Gastrocnemius medialis (tissue), 4 donors: ENCODE measurements at regions not wholly inside any gene's neighbourhood (a gene's known extent, or its start where the extent isn't known, plus 50 kb on each side); places are given as distances from the start of the nearest gene placed in this dataset.

Source experiments
- ATAC-seq, 2 donors: fragments of 150-250 bp; one replicate each; pipeline ENCODE4 v1.9.1; 2016
- DNase-seq, 2 donors: peaks; one replicate each; pipeline ENCODE4 v3.0.0-alpha.2; 2019
- H3K27ac ChIP-seq, 4 donors: fragments of 200-600 bp; sonication (generic); 1 replicate in 1 of 4; 2 replicates in 3 of 4; pipeline ENCODE4 v1.5.1; 2016 to 2018; ENCODE audit warnings: mild to moderate bottlenecking in 2 of 4, moderate library complexity in 1 of 4
- H3K27me3 ChIP-seq, 3 donors: fragments of 200-600 bp; sonication (generic) in 2 of 3; 1 replicate in 1 of 3; 2 replicates in 2 of 3; pipeline versions ENCODE4 v1.5.1 to v1.6.0; 2016 to 2019; ENCODE audit warnings: mild to moderate bottlenecking in 1 of 3, moderate library complexity in 1 of 3
- H3K36me3 ChIP-seq, 2 donors: fragments of 200-600 bp; sonication (generic) in 1 of 2; one replicate each; pipeline ENCODE4 v1.5.1; 2017 to 2018
- H3K4me1 ChIP-seq, 2 donors: fragments of 200-600 bp; sonication (generic) in 1 of 2; one replicate each; pipeline ENCODE4 v1.5.1; 2016 to 2017; ENCODE audit warnings: mild to moderate bottlenecking in 2 of 2
- H3K4me3 ChIP-seq, 4 donors: fragments of 200-600 bp; sonication (generic) in 3 of 4; 1 replicate in 1 of 4; 2 replicates in 3 of 4; pipeline ENCODE4 v1.5.1; 2016 to 2019; ENCODE audit warnings: mild to moderate bottlenecking in 2 of 4
- H3K9me3 ChIP-seq, 3 donors: fragments of 200-600 bp; sonication (generic) in 2 of 3; 1 replicate in 1 of 3; 2 replicates in 2 of 3; pipeline ENCODE4 v1.5.1; 2016 to 2019
- CTCF ChIP-seq, 5 experiments: fragments of 450-650 bp in 3 of 5; fragments of 200-600 bp in 2 of 5; sonication (generic) in 2 of 5; IDR thresholded peaks in 4 of 5; conservative IDR thresholded peaks in 1 of 5; 1 replicate in 4 of 5; 2 replicates in 1 of 5; pipeline ENCODE4 v1.5.1; 2016 to 2019; ENCODE audit warnings: antibody characterized with exemption in 5 of 5, mild to moderate bottlenecking in 3 of 5, moderate library complexity in 3 of 5
- POLR2A ChIP-seq, 2 donors: fragments of 450-650 bp; IDR thresholded peaks; one replicate each; pipeline ENCODE4 v1.6.1; 2017; ENCODE audit warnings: antibody characterized with exemption in 2 of 2, mild to moderate bottlenecking in 2 of 2, moderate library complexity in 2 of 2
- in situ Hi-C, 4 donors: fragments of 200-750 bp; cut with MboI; loops; one replicate each; pipeline versions ENCODE4 v1.15.0 to v1.8.0; 2017; ENCODE audit warnings: low sequenced_read_pairs in 4 of 4
- intact Hi-C: fragments of 100-400 bp; cut with DNase I; formaldehyde crosslinking; loops from one replicate; pipeline ENCODE4 v1.15.1; 2023; ENCODE audit warnings: low total_unique reads

GRCh38 chr5:99614888-99615287 is 686.1 kb upstream of the CHD1 start:
- ATAC-seq, result no peak
- no peak for TF ChIP-seq CTCF (IDR thresholded peaks at IDR 0.05 in 4 of 5, conservative IDR thresholded peaks at IDR 0.05 in 1 of 5)
- no peak for TF ChIP-seq POLR2A (IDR thresholded peaks at IDR 0.05)
- no peak for DNase-seq
- H3K27me3 ChIP-seq, result no peaks in the 10 kb centered on the region
- no peaks in the 10 kb centered on the region for H3K36me3 ChIP-seq
- H3K4me3 ChIP-seq, result no peak overlapping the region
- H3K4me1 ChIP-seq, result no peaks in the 10 kb centered on the region
- H3K27ac ChIP-seq, result no peak overlapping the region
- intact Hi-C loops, result no loop called here
- no peaks in the 10 kb centered on the region for H3K9me3 ChIP-seq
- in situ Hi-C loops, result no loop called here

GRCh38 chr5:99607124-99607523 is 678.3 kb upstream of the CHD1 start:
- ATAC-seq (no peak), DNase-seq (no peak)
- intact Hi-C loops, result no loop called here
- Histone ChIP-seq H3K4me3 (no peak overlapping the region), H3K9me3 (no peaks in the 10 kb centered on the region), H3K27ac (no peak overlapping the region), H3K36me3 (no peaks in the 10 kb centered on the region), H3K4me1 (no peaks in the 10 kb centered on the region), H3K27me3 (no peaks in the 10 kb centered on the region)
- no peak for TF ChIP-seq POLR2A (IDR thresholded peaks at IDR 0.05)
- no peak for TF ChIP-seq CTCF (IDR thresholded peaks at IDR 0.05 in 4 of 5, conservative IDR thresholded peaks at IDR 0.05 in 1 of 5)
- in situ Hi-C loops, result no loop called here

- Histone ChIP-seq H3K9me3 (no peaks in the 10 kb centered on the region), H3K4me3 (no peak overlapping the region), H3K4me1 (no peaks in the 10 kb centered on the region), H3K36me3 (no peaks in the 10 kb centered on the region), H3K27ac (no peak overlapping the region), H3K27me3 (no peaks in the 10 kb centered on the region)
- TF ChIP-seq CTCF (IDR thresholded peaks at IDR 0.05 in 4 of 5, conservative IDR thresholded peaks at IDR 0.05 in 1 of 5), result no peak
- no peak for TF ChIP-seq POLR2A (IDR thresholded peaks at IDR 0.05)
- DNase-seq, result no peak
- in situ Hi-C loops, result no loop called here
- no peak for ATAC-seq
- intact Hi-C loops, result no loop called here
These were observed 677.1 kb upstream of the CHD1 start for GRCh38 chr5:99605904-99606303.

- TF ChIP-seq CTCF (IDR thresholded peaks at IDR 0.05 in 4 of 5, conservative IDR thresholded peaks at IDR 0.05 in 1 of 5) (no peak), POLR2A (IDR thresholded peaks at IDR 0.05) (no peak)
- intact Hi-C loops, result no loop called here
- ATAC-seq (no peak), DNase-seq (no peak)
- no peaks in the 10 kb centered on the region for H3K9me3 ChIP-seq
- H3K4me1 ChIP-seq, result no peaks in the 10 kb centered on the region
- in situ Hi-C loops, result no loop called here
- no peaks in the 10 kb centered on the region for H3K36me3 ChIP-seq
- H3K27me3 ChIP-seq, result no peaks in the 10 kb centered on the region
- no peak overlapping the region for H3K27ac ChIP-seq
- no peak overlapping the region for H3K4me3 ChIP-seq
These were observed 672.1 kb upstream of the CHD1 start for GRCh38 chr5:99600952-99601351.

- H3K36me3 ChIP-seq, result no peaks in the 10 kb centered on the region
- no peaks in the 10 kb centered on the region for H3K9me3 ChIP-seq
- in situ Hi-C loops (no loop called here), intact Hi-C loops (no loop called here)
- no peaks in the 10 kb centered on the region for H3K27me3 ChIP-seq
- DNase-seq, result no peak
- H3K4me3 ChIP-seq, result no peak overlapping the region
- ATAC-seq, result no peak
- no peak overlapping the region for H3K27ac ChIP-seq
- no peaks in the 10 kb centered on the region for H3K4me1 ChIP-seq
- TF ChIP-seq CTCF (IDR thresholded peaks at IDR 0.05 in 4 of 5, conservative IDR thresholded peaks at IDR 0.05 in 1 of 5) (no peak), POLR2A (IDR thresholded peaks at IDR 0.05) (no peak)
These were observed 662.0 kb upstream of the CHD1 start for GRCh38 chr5:99590806-99591205.
